Mammary epithelial cell (primary cell): ENCODE measurements at regions not wholly inside any gene's neighbourhood (a gene's known extent, or its start where the extent isn't known, plus 50 kb on each side); places are given as distances from the start of the nearest gene placed in this dataset.

ENCODE experiments used
- CTCF ChIP-seq, 2 donors: IDR thresholded peaks in 1 of 2; conservative IDR thresholded peaks in 1 of 2; 2 replicates each; pipeline ENCODE4 v1.5.1; 2011 to 2012; ENCODE audit warnings: inconsistent platforms in 2 of 2, low read length in 2 of 2, mild to moderate bottlenecking in 2 of 2, control low read depth in 1 of 2, low read depth in 1 of 2; ENCODE audit not compliant: insufficient read depth in 1 of 2; ENCODE audit errors: extremely low read depth in 1 of 2
- EZH2 ChIP-seq: IDR thresholded peaks from 2 replicates; pipeline ENCODE4 v1.6.1; 2012; ENCODE audit warnings: low read length, inconsistent platforms, borderline replicate concordance

GRCh38 chr2:71891719-71892422, 255.8 kb downstream of the CYP26B1 start:
- no peak for TF ChIP-seq EZH2
- no peak for TF ChIP-seq CTCF (conservative IDR thresholded peaks at IDR 0.05 in 1 of 2, IDR thresholded peaks at IDR 0.05 in 1 of 2; ENCODE audit: extremely low read depth in 1 of 2, insufficient read depth in 1 of 2, low read depth in 1 of 2, low read length in 2 of 2)
